H9 (cell line): ENCODE measurements at regions not wholly inside any gene's neighbourhood (a gene's known extent, or its start where the extent isn't known, plus 50 kb on each side); places are given as distances from the start of the nearest gene placed in this dataset.

Experiments
- DNase-seq: peaks from one replicate; pipeline ENCODE4 v3.0.0-alpha.2; 2017
- H2AFZ ChIP-seq: one replicate; pipeline ENCODE4 v1.6.1; 2013; ENCODE audit warnings: mild to moderate bottlenecking, low read length, control low read depth, moderate library complexity
- H2AK5ac ChIP-seq: 2 replicates; pipeline ENCODE4 v1.6.1; 2013; ENCODE audit warnings: low read length, control low read depth, mixed read lengths; ENCODE audit not compliant: insufficient read length
- H2BK120ac ChIP-seq: one replicate; pipeline ENCODE4 v1.6.1; 2013; ENCODE audit warnings: low read depth, mild to moderate bottlenecking, low read length, control low read depth, inconsistent platforms; ENCODE audit not compliant: poor library complexity, severe bottlenecking
- H2BK12ac ChIP-seq: 2 replicates; pipeline ENCODE4 v1.6.1; 2013; ENCODE audit warnings: low read length, control low read depth, mixed read lengths, low read depth; ENCODE audit not compliant: insufficient read length
- H2BK15ac ChIP-seq: 2 replicates; pipeline ENCODE4 v1.6.1; 2013; ENCODE audit warnings: low read depth, low read length, control low read depth
- H2BK20ac ChIP-seq: one replicate; pipeline ENCODE4 v1.6.1; 2013; ENCODE audit warnings: low read depth, mild to moderate bottlenecking, low read length, control low read depth, inconsistent platforms; ENCODE audit not compliant: poor library complexity, severe bottlenecking
- H2BK5ac ChIP-seq: 2 replicates; pipeline ENCODE4 v1.6.1; 2013; ENCODE audit warnings: low read length, control low read depth, mixed read lengths; ENCODE audit not compliant: insufficient read length
- H3K14ac ChIP-seq: 2 replicates; pipeline ENCODE4 v1.6.1; 2013; ENCODE audit warnings: low read length, control low read depth; ENCODE audit not compliant: insufficient read depth
- H3K18ac ChIP-seq: 2 replicates; pipeline ENCODE4 v1.6.1; 2013; ENCODE audit warnings: low read depth, mild to moderate bottlenecking, mixed read lengths, low read length, control low read depth; ENCODE audit not compliant: insufficient read length
- H3K23ac ChIP-seq: 2 replicates; pipeline ENCODE4 v1.6.1; 2013; ENCODE audit warnings: low read length, control low read depth, mixed read lengths, low read depth; ENCODE audit not compliant: insufficient read length
- H3K23me2 ChIP-seq: 2 replicates; pipeline ENCODE4 v1.6.1; 2013; ENCODE audit warnings: low read depth, mild to moderate bottlenecking, mixed read lengths, low read length, control low read depth; ENCODE audit not compliant: insufficient read length, poor library complexity, severe bottlenecking
- H3K27ac ChIP-seq: 2 replicates; pipeline ENCODE4 v1.5.1; 2013; ENCODE audit warnings: low read length, control low read depth, mixed read lengths, low read depth; ENCODE audit not compliant: insufficient read length
- H3K27me3 ChIP-seq: 2 replicates; pipeline ENCODE4 v1.6.1; 2013; ENCODE audit warnings: low read length, control low read depth, inconsistent platforms; ENCODE audit not compliant: insufficient read depth
- H3K4ac ChIP-seq: 2 replicates; pipeline ENCODE4 v1.6.1; 2013; ENCODE audit warnings: low read depth, mild to moderate bottlenecking, control low read depth, inconsistent platforms, low read length, moderate library complexity
- H3K4me1 ChIP-seq: 2 replicates; pipeline ENCODE4 v1.6.1; 2013; ENCODE audit warnings: low read length, control low read depth, inconsistent platforms; ENCODE audit not compliant: insufficient read depth
- H3K4me2 ChIP-seq: 2 replicates; pipeline ENCODE4 v1.6.1; 2013; ENCODE audit warnings: low read length, control low read depth, mixed read lengths; ENCODE audit not compliant: insufficient read length, insufficient read depth
- H3K56ac ChIP-seq: 2 replicates; pipeline ENCODE4 v1.6.1; 2013; ENCODE audit warnings: low read depth, mild to moderate bottlenecking, mixed read lengths, low read length, control low read depth; ENCODE audit not compliant: insufficient read length
- H3K79me1 ChIP-seq: 2 replicates; pipeline ENCODE4 v1.6.1; 2013; ENCODE audit warnings: low read depth, mild to moderate bottlenecking, moderate library complexity, low read length, control low read depth, inconsistent platforms; ENCODE audit not compliant: insufficient read depth, poor library complexity, severe bottlenecking
- H3K79me2 ChIP-seq: 2 replicates; pipeline ENCODE4 v1.6.1; 2013; ENCODE audit warnings: low read length, control low read depth, inconsistent platforms; ENCODE audit not compliant: insufficient read depth
- H3K9ac ChIP-seq: 2 replicates; pipeline ENCODE4 v1.6.1; 2013; ENCODE audit warnings: low read length, control low read depth, mixed read lengths; ENCODE audit not compliant: insufficient read length; ENCODE audit errors: extremely low read depth
- H3K9me3 ChIP-seq: one replicate; pipeline ENCODE4 v1.6.1; 2013; ENCODE audit warnings: low read depth, low read length, inconsistent platforms; ENCODE audit not compliant: control insufficient read depth
- H3T11ph ChIP-seq: one replicate; pipeline ENCODE4 v1.6.1; 2013; ENCODE audit warnings: mild to moderate bottlenecking, low read length, control low read depth, inconsistent platforms
- H4K20me1 ChIP-seq: one replicate; pipeline ENCODE4 v1.6.1; 2013; ENCODE audit not compliant: control insufficient read depth, insufficient read length, insufficient read depth
- H4K5ac ChIP-seq: 2 replicates; pipeline ENCODE4 v1.6.1; 2013; ENCODE audit warnings: low read depth, mild to moderate bottlenecking, mixed read lengths, low read length, control low read depth; ENCODE audit not compliant: insufficient read length
- H4K8ac ChIP-seq: replicated peaks from 2 replicates; pipeline ENCODE4 v1.6.1; 2013; ENCODE audit warnings: low read length, control low read depth, mixed read lengths, low read depth; ENCODE audit not compliant: insufficient read length
- H4K91ac ChIP-seq: 2 replicates; pipeline ENCODE4 v1.6.1; 2013; ENCODE audit warnings: low read depth, mild to moderate bottlenecking, moderate library complexity, mixed read lengths, low read length, control low read depth; ENCODE audit not compliant: insufficient read length
- H3K27ac Mint-ChIP-seq, 3 experiments: 2 replicates in 2 of 3; 3 replicates in 1 of 3; pipeline ENCODE4 v1.8.0; 2020 to 2021; ENCODE audit warnings: mixed read lengths in 3 of 3, mild to moderate bottlenecking in 1 of 3, moderate library complexity in 1 of 3
- H3K27me3 Mint-ChIP-seq: 2 replicates; pipeline ENCODE4 v1.8.0; 2021; ENCODE audit warnings: low read depth, mild to moderate bottlenecking, moderate library complexity, mixed read lengths
- H3K36me3 Mint-ChIP-seq, 3 experiments: 2 replicates in 2 of 3; 3 replicates in 1 of 3; pipeline ENCODE4 v1.8.0; 2020 to 2021; ENCODE audit warnings: low read depth in 3 of 3, mixed read lengths in 3 of 3; ENCODE audit not compliant: insufficient read depth in 1 of 3
- H3K4me1 Mint-ChIP-seq, 2 experiments: 2 replicates each; pipeline ENCODE4 v1.8.0; 2020; ENCODE audit warnings: mixed read lengths in 2 of 2
- H3K4me3 Mint-ChIP-seq, 2 experiments: 2 replicates in 1 of 2; 3 replicates in 1 of 2; pipeline ENCODE4 v1.8.0; 2020 to 2021; ENCODE audit warnings: mild to moderate bottlenecking in 2 of 2, mixed read lengths in 2 of 2, moderate library complexity in 1 of 2
- H3K9me3 Mint-ChIP-seq, 2 experiments: 2 replicates in 1 of 2; 3 replicates in 1 of 2; pipeline ENCODE4 v1.8.0; 2020; ENCODE audit warnings: mild to moderate bottlenecking in 2 of 2, mixed read lengths in 2 of 2, moderate library complexity in 1 of 2
- CTCF ChIP-seq: fragments of 200-600 bp; sonication (generic); conservative IDR thresholded peaks from 3 replicates; pipeline ENCODE4 v1.8.0; 2021; ENCODE audit warnings: antibody characterized with exemption, mild to moderate bottlenecking
- WGBS: extraction: QIAGEN DNeasy Blood & Tissue Kit; methylation state at CpG from one replicate; pipeline ENCODE4 v1.1.7; 2013; ENCODE audit warnings: missing lambda C conversion rate, low lambda C conversion rate, mixed read lengths; ENCODE audit not compliant: insufficient read length; ENCODE audit errors: extremely low coverage; 5-methylcytosine and 5-hydroxymethylcytosine counted together

- peak overlapping the region; percentile 50 for H3K9ac ChIP-seq
- no peak overlapping the region for H2AK5ac ChIP-seq
- no peaks in the 10 kb centered on the region for H3K79me2 ChIP-seq
- Mint-ChIP-seq H3K27ac (peak overlapping the region; percentile 94 to 98 (median 97)), H3K36me3 (no peaks in the 10 kb centered on the region; a peak in 2 of 7 replicates), H3K9me3 (no peaks in the 10 kb centered on the region), H3K4me1 (peaks cover 36 to 42% of the 10 kb centered on the region in 2 experiments), H3K27me3 (peaks cover 26% of the 10 kb centered on the region), H3K4me3 (peak overlapping the region; percentile 68 to 81)
- H3K9me3 ChIP-seq, result no peaks in the 10 kb centered on the region
- peak overlapping the region; percentile 41 for H2BK12ac ChIP-seq
- peak overlapping the region; percentile 41 for H3K56ac ChIP-seq
- no peak overlapping the region for H3K4ac ChIP-seq
- H2BK5ac ChIP-seq, result no peak overlapping the region
- H4K91ac ChIP-seq, result no peak overlapping the region
- no peak overlapping the region for H2BK20ac ChIP-seq
- TF ChIP-seq CTCF, result peak; percentile 85
- H3K4me1 ChIP-seq, result peaks cover 3% of the 10 kb centered on the region; the same call in 1 of the 2 replicates
- H3K79me1 ChIP-seq, result no peaks in the 10 kb centered on the region
- H3T11ph ChIP-seq, result no peak overlapping the region
- no peak overlapping the region for H2BK15ac ChIP-seq
- H3K14ac ChIP-seq, result peak overlapping the region; percentile 81
- no peak overlapping the region for H4K8ac ChIP-seq
- H2BK120ac ChIP-seq, result no peak overlapping the region
- peak overlapping the region; percentile 86 for H3K4me2 ChIP-seq
- H2AFZ ChIP-seq, result no peak overlapping the region
- no peaks in the 10 kb centered on the region for H4K20me1 ChIP-seq
- no peaks in the 10 kb centered on the region for H3K27me3 ChIP-seq
- H3K23ac ChIP-seq, result no peak overlapping the region
- peak overlapping the region; percentile 78 for H4K5ac ChIP-seq
- no CpG with 5 or more reads among the region's 15 CpGs for WGBS
- peak overlapping the region; percentile 76 for H3K27ac ChIP-seq
- peak overlapping the region; percentile 63 for H3K18ac ChIP-seq
- peaks cover 13% of the 10 kb centered on the region for H3K23me2 ChIP-seq
- DNase-seq, result peak; percentile 82
Measured at GRCh38 chr10:78974617-78975317, 94.0 kb upstream of the ZMIZ1 start.
